ENCODE measurements at regions not wholly inside any gene's neighbourhood (a gene's known extent, or its start where the extent isn't known, plus 50 kb on each side); places are given as distances from the start of the nearest gene placed in this dataset.

DNA sequence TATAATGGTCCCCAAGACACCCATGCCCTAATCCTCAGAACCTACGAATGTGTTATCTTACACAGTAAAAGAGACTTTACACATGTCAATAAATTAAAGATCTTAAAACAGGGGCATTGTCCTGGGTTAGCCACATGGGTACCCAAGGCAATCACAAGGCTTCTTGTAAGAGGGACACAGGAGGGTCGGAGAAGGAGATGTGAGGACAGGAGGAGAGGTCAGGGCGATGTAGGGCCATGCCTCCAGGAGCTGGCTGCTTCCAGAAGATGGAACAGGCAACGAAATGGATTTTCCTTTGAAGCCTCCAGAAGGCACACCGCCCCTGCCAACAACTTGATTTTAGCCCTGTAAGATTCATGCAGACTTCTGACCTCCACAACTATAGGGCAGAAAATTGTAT, 262.7 kb downstream of the MEX3B start:
- TF ChIP-seq POLR2AphosphoS5 (IDR thresholded peaks at IDR 0.05; ENCODE audit: low read depth, low read length) (no peak), TAF1 (IDR thresholded peaks at IDR 0.05; ENCODE audit: borderline replicate concordance, low read depth, low read length) (no peak)
